GM18499 (cell line): ENCODE measurements at regions not wholly inside any gene's neighbourhood (a gene's known extent, or its start where the extent isn't known, plus 50 kb on each side); places are given as distances from the start of the nearest gene placed in this dataset.
"Not testable (repeated sequence)": the region's sequence is repeated elsewhere in the genome, so short reads cannot be mapped to it uniquely, and the experiment has no call there.

ENCODE experiments used
- ATAC-seq: cut with Tn5 transposase; IDR thresholded peaks from one replicate; pipeline ENCODE4 v1.9.1; 2021; ENCODE audit warnings: moderate number of reproducible peaks; ENCODE audit not compliant: insufficient read depth, unreplicated experiment

DNA sequence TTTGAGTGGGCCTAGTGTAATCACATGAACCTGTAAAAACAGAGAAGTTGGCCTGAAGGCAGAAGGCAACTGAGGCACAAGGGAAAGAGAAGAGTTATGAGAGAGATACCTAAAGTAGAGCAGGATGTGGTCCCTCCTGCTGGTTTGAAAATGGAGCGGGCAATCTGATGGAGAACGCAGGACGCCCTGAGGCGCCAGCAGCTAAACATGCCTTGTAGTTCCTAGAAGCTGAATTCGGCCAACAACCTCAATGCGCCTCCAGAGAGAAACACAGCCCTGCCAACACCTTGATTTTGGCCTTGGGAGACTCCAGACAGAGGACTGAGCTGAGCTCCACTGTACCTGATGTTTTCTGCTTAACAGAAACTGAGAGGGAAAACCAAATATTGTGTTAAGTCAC lies 469.9 kb downstream of the SOCS6 start:
- no peak for ATAC-seq

GRCh38 chr18:70754486-70754885 lies 465.6 kb downstream of the SOCS6 start:
- no peak for ATAC-seq

- ATAC-seq: no peak
Measured at GRCh38 chr18:70732916-70733315, 444.1 kb downstream of the SOCS6 start.

GRCh38 chr18:70732188-70732587 lies 443.3 kb downstream of the SOCS6 start:
- ATAC-seq: no peak

GRCh38 chr18:70720607-70721006 lies 431.8 kb downstream of the SOCS6 start:
- no peak for ATAC-seq

DNA sequence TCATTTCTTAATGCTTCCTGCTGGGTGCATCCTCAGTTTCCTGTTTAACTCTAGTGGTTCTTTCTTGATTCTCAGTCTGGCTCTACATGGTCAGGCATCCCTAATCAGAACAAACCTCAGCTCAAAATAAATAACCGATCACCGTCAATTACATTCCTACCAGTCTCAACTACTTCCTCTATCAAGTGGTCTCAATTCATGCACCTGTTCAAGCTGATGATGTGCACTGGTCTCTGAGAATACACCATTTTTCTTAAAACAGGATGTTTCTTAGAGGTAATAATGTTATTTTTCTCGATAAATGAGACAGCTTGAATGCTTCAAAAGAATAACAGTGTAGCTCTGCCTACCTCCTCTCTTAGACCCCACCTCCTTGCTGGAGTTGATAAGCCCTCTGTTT lies 420.9 kb downstream of the SOCS6 start:
- no peak for ATAC-seq

DNA sequence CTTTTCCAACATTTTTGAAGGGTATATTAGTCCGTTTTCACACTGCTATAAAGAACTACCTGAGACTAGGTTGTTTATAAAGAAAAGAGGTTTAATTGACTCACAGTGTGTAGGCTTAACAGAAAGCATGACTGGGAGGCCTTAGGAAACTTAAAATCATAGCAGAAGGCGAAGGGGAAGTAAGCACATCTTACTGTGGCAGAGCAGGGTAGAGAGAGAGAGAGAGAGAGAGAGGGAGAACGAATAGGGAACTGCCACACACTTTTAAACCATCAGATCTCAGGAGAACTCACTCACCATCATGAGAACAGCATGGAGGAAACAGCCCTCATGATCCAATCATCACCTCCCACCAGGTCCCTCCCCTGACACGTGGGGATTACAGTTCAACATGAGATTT lies 420.3 kb downstream of the SOCS6 start:
- ATAC-seq: no peak

GRCh38 chr18:70705831-70706416 lies 417.1 kb downstream of the SOCS6 start:
- no peak for ATAC-seq

DNA sequence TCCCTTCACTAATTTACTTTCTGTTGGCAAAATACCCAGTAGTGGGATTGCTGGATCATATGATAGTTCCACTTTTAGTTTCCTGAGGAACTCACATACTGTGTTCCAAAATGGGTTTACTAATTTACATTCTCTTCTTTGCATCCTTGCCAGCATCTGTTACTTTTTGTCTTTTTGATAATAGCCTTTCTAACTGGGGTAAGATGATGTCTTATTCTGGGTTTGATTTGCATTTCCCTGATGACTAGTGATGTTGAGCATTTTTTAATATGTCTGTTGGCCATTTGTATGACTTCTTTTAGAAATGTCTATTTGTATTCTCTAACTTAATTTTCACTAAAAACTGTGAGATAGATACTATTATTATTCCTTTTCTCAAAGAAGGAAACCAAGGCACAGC lies 411.7 kb downstream of the SOCS6 start:
- no peak for ATAC-seq

GRCh38 chr18:70698574-70698973 lies 409.7 kb downstream of the SOCS6 start:
- no peak for ATAC-seq

DNA sequence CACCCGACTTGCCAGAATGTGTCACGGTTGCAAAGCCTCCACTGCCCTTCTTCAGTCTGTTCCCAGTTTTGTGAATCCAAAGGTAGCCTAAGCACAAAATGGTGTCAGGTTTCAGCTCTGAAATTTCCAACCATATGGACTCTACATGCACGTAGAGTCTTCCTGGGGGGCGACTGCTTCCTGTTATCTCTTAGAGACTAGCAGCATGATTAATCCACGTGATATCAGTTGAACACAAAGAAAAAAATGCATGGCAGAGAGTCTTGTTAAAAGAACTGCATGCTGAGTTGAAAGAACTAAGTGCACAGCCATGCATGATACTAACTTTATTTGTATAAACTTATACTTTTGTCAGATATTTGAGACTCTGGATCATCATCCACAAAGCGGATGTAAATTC lies 404.4 kb downstream of the SOCS6 start:
- no peak for ATAC-seq

DNA sequence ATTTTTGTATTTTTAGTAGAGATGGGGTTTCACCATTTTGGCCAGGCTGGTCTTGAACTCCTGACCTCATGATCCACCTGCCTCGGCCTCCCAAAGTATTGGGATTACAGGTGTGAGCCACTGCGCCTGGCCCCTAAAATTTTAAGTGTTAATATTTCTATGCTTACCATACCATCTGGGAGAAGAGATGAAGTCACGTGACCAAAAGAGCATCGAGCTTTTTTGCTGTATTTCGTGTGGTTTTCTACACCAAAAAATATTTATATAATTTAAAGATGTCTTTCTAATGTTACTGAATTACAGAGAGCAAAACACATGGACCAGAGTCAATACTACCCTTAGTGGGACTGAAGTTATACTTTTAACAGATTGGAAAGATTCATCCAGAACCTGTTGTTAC lies 400.9 kb downstream of the SOCS6 start:
- not testable (repeated sequence) for ATAC-seq

- no peak for ATAC-seq
Measured at GRCh38 chr18:70688286-70688685, 399.4 kb downstream of the SOCS6 start.

GRCh38 chr18:70684821-70685220 lies 396.0 kb downstream of the SOCS6 start:
- no peak for ATAC-seq

GRCh38 chr18:70683263-70683662 lies 394.4 kb downstream of the SOCS6 start:
- ATAC-seq: no peak

GRCh38 chr18:70674896-70675295 lies 386.1 kb downstream of the SOCS6 start:
- no peak for ATAC-seq

DNA sequence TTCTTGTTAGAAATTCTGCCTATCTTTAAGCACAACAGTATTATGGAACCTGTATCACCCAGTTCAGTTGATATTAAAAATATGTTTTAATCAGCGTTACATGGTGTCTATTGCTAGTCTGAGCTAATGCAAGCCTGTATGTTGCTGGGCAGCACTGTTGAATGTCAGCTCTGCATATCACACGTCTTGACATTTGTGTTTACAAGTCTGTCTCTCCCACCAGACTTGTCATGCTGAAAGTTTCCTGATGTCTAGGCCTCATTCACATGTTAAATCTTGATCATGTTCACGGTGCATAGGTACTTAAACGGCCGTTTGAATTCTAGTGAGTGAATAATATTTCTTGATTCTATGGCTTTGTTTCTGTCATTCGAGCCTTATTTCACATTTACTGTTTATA lies 385.0 kb downstream of the SOCS6 start:
- no peak for ATAC-seq

DNA sequence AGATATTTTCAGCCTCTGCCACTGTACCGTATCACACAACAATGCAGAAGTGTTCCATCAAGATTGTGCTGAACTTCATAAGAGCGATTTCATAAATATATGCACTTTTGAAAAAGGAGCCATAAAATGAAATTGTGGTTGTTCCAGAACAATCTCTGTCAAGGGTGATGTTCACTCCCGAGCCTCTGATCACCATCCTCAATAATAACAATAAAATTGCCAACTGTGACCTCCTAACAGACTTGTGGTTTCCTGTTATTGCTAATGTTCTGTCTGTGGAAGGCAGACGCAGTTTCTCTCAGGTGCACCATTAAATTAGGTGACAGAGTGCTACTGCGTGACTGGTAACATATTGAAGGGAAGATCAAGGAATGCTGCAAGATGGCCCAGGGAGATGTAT lies 383.7 kb downstream of the SOCS6 start:
- ATAC-seq: no peak

DNA sequence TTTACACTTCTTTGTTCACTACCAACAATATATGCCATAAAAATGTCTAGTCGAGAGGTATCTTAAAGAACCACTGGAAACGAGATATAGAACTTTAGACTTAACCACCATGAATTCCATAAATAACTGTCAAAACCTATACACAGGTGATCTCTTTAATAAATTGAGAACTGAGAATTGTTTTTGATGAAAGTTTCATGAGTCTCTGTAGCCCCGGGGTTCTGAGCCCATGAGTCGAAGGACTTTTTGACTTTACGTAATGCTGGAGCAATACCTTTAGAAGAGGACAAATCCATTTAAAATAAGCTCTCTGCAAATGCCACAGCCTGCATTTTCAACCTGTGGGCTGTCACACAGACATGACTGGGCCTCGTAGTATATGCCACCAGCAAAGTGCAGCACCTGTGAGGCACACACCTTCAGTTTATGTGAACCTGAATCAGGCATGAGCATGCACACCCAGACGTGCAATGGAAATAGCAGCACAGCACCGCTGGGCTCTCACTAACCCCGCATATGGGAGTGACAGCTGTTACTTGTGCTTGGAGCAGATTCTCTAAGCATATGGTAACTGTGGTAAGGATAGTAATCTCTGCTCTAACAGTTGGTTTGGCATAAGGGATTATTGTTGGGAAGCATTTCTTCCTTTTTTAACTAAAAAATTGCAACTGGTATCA lies 383.2 kb downstream of the SOCS6 start:
- no peak for ATAC-seq

DNA sequence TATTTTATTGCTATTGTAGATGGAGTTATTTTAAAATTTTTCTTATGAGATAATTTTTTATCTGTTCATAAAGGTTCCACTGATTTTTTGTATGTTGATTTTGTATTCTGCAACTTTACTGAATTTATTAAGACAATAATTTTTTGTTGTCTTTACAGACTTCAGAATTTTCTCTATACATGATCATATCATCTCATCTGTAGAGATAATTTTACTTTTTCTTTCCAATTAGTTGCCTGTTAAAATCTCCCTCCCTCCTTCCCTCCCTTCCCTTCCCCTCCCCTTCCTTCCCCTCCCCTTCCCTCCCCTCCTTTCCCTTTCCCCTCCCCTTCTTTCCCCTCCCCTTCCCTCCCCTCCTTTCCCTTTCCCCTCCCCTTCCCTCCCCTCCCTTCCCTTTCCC lies 378.1 kb downstream of the SOCS6 start:
- ATAC-seq: no peak

GRCh38 chr18:70663141-70663540 lies 374.3 kb downstream of the SOCS6 start:
- no peak for ATAC-seq

GRCh38 chr18:70662588-70662987 lies 373.7 kb downstream of the SOCS6 start:
- ATAC-seq: no peak
